Prostate gland (tissue), 2 donors: ENCODE measurements at regions not wholly inside any gene's neighbourhood (a gene's known extent, or its start where the extent isn't known, plus 50 kb on each side); places are given as distances from the start of the nearest gene placed in this dataset.
"Not testable (repeated sequence)": the region's sequence is repeated elsewhere in the genome, so short reads cannot be mapped to it uniquely, and the experiment has no call there.

Experiments used
- DNase-seq: peaks from one replicate; pipeline ENCODE4 v3.0.0-alpha.2; 2019; ENCODE audit warnings: low spot score
- H3K27ac ChIP-seq, 2 donors: fragments of 200-600 bp; sonication (generic); 2 replicates each; pipeline ENCODE4 v1.5.1; 2017 to 2019
- H3K27me3 ChIP-seq: fragments of 200-600 bp; sonication (generic); replicated peaks from 2 replicates; pipeline ENCODE4 v1.5.1; 2019; ENCODE audit not compliant: insufficient read depth
- H3K36me3 ChIP-seq, 2 donors: fragments of 200-600 bp; sonication (generic); 1 replicate in 1 of 2; 2 replicates in 1 of 2; pipeline versions ENCODE4 v1.5.1 to v1.8.1; 2017 to 2019
- H3K4me1 ChIP-seq: fragments of 200-600 bp; sonication (generic); replicated peaks from 2 replicates; pipeline ENCODE4 v1.5.1; 2019
- H3K4me3 ChIP-seq, 2 donors: fragments of 200-600 bp; sonication (generic); 2 replicates each; pipeline ENCODE4 v1.5.1; 2017 to 2019
- H3K9me3 ChIP-seq: fragments of 200-600 bp; sonication (generic); 2 replicates; pipeline ENCODE4 v1.5.1; 2017
- CTCF ChIP-seq, 4 experiments: fragments of 200-600 bp in 2 of 4; fragments of 450-650 bp in 2 of 4; sonication (generic) in 2 of 4; IDR thresholded peaks; 1 replicate in 3 of 4; 2 replicates in 1 of 4; pipeline ENCODE4 v1.5.1; 2016 to 2019; ENCODE audit warnings: antibody characterized with exemption in 4 of 4, mild to moderate bottlenecking in 2 of 4, moderate library complexity in 2 of 4
- POLR2A ChIP-seq: fragments of 450-650 bp; IDR thresholded peaks from one replicate; pipeline ENCODE4 v1.6.1; 2016; ENCODE audit warnings: antibody characterized with exemption, mild to moderate bottlenecking
- POLR2AphosphoS5 ChIP-seq: sonication (generic); formaldehyde crosslinking; IDR thresholded peaks from one replicate; pipeline ENCODE4 v1.6.1; 2017; ENCODE audit warnings: antibody characterized with exemption
- WGBS: methylation state at CpG from one replicate; pipeline ENCODE4 v1.1.5; 2018; 5-methylcytosine and 5-hydroxymethylcytosine counted together
- intact Hi-C: fragments of 100-400 bp; cut with DNase I; formaldehyde crosslinking; loops from one replicate; pipeline ENCODE4 v1.14.2; 2022

- Histone ChIP-seq H3K4me1 (no peaks in the 10 kb centered on the region), H3K36me3 (no peaks in the 10 kb centered on the region), H3K27me3 (no peaks in the 10 kb centered on the region), H3K9me3 (no peaks in the 10 kb centered on the region), H3K27ac (no peak overlapping the region), H3K4me3 (no peak overlapping the region)
- intact Hi-C loops = no loop called here
- no peak for DNase-seq
- TF ChIP-seq POLR2A (no peak), POLR2AphosphoS5 (no peak), CTCF (IDR thresholded peaks at IDR 0.05) (no peak)
- WGBS = 30% methylated on average over 1 of the region's 1 CpG
These were observed 402.9 kb downstream of the RWDD3 start for GRCh38 chr1:95636897-95637296.

DNA sequence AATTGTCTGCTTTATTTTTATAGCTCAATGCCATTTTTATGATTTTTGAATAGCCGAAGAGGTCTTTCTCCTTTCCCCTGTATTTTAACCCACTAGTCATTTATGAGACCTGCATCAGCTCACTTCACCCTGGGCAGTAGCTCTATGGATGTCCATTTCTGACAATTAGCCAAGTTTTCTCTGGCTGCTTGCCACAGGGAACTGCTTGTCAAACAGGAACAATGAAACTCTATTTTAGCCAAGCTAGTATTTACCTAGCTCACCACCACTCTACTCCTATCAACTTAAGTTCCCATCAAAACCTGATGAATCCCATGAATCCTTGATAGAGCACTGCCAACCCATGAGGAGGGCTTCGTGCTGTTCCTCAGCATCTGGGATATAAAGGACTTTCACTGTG is 406.7 kb downstream of the RWDD3 start:
- no peak overlapping the region for H3K27ac ChIP-seq
- TF ChIP-seq POLR2A (no peak), CTCF (IDR thresholded peaks at IDR 0.05) (no peak), POLR2AphosphoS5 (peak; percentile 41)
- no peaks in the 10 kb centered on the region for H3K36me3 ChIP-seq
- no peak overlapping the region for H3K4me3 ChIP-seq
- H3K9me3 ChIP-seq = no peaks in the 10 kb centered on the region
- intact Hi-C loops = no loop called here
- no peaks in the 10 kb centered on the region for H3K4me1 ChIP-seq
- no peaks in the 10 kb centered on the region for H3K27me3 ChIP-seq
- peak; percentile 57 for DNase-seq
- 19% methylated on average over 2 of the region's 2 CpGs for WGBS

DNA sequence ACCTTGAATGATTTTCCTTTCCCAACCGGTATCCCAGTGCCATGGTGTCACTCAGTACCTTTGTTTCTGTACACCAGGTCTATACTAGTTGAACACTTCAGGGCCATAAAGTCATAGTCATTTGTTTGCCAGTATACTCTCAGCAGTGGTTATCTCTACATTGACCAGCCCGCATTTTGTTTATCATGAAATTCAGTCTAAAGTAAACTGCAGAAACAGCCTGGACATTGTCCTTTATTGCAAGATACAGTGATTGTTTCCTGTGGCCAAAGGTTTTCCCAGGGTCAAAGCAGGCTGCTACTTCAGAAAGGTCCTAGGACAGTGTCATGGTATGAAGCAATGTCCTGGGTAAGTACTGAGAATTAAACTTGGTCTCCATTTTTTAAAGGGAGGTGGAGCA is 407.4 kb downstream of the RWDD3 start:
- DNase-seq = no peak
- Histone ChIP-seq H3K27ac (no peak overlapping the region), H3K4me3 (no peak overlapping the region), H3K9me3 (no peaks in the 10 kb centered on the region), H3K27me3 (no peaks in the 10 kb centered on the region), H3K4me1 (no peaks in the 10 kb centered on the region), H3K36me3 (no peaks in the 10 kb centered on the region)
- 50% methylated on average over 2 of the region's 2 CpGs for WGBS
- intact Hi-C loops = no loop called here
- TF ChIP-seq CTCF (IDR thresholded peaks at IDR 0.05) (no peak), POLR2A (no peak), POLR2AphosphoS5 (no peak)

DNA sequence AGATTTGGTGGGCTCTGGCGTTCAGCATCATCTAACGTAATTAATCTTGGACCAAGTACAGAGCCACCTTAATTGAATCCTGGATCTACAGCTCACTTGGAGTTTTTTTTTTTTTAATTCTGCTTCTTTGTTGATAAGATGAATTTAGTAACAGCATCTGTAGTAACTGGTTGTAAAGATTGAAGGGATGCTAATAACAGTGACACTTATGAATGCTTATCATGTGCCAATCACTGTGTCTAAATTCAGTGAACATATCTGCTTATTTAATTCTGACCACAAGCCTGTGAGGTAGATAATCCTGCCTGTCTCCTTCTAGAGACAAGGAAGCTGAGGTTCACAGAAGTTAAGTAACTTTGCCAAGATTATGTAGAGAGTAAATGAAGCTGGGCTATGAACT is 408.0 kb downstream of the RWDD3 start:
- Histone ChIP-seq H3K4me1 (no peaks in the 10 kb centered on the region), H3K36me3 (no peaks in the 10 kb centered on the region), H3K9me3 (no peaks in the 10 kb centered on the region), H3K4me3 (no peak overlapping the region), H3K27me3 (no peaks in the 10 kb centered on the region), H3K27ac (no peak overlapping the region)
- DNase-seq = no peak
- WGBS = 94% methylated on average over 2 of the region's 2 CpGs
- TF ChIP-seq POLR2A (no peak), CTCF (IDR thresholded peaks at IDR 0.05) (no peak), POLR2AphosphoS5 (no peak)
- intact Hi-C loops = no loop called here

- H3K9me3 ChIP-seq = no peaks in the 10 kb centered on the region
- intact Hi-C loops = no loop called here
- no peak overlapping the region for H3K4me3 ChIP-seq
- 72% methylated on average over 3 of the region's 3 CpGs for WGBS
- no peak for DNase-seq
- H3K36me3 ChIP-seq = no peaks in the 10 kb centered on the region
- H3K27ac ChIP-seq = no peak overlapping the region
- no peaks in the 10 kb centered on the region for H3K27me3 ChIP-seq
- no peaks in the 10 kb centered on the region for H3K4me1 ChIP-seq
- TF ChIP-seq CTCF (IDR thresholded peaks at IDR 0.05) (no peak), POLR2A (no peak), POLR2AphosphoS5 (no peak)
These were observed 409.1 kb downstream of the RWDD3 start for GRCh38 chr1:95643071-95643470.

DNA sequence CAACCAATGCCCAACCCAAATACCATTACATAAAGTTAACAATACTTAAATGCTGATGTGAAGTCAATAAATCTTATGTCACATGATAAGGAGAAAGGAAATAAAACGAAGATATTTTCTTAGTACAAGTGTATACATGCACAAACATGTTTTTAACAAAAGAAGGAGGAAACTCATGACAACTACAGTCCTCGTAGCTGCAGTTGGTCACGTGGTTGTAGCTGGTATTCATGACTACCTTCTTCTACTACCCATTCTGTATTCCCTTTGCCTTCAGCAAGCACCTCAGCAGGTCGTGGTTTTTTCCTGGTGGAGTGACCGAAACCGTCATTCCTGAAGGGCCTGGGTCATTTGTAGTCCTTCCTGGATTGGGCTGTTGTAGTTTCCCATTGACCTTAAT is 411.1 kb downstream of the RWDD3 start:
- H3K27me3 ChIP-seq, DNase-seq, H3K36me3 ChIP-seq, intact Hi-C loops, H3K27ac ChIP-seq, H3K4me1 ChIP-seq, H3K9me3 ChIP-seq, H3K4me3 ChIP-seq: not testable (repeated sequence)
- 71% methylated on average over 6 of the region's 6 CpGs for WGBS
